ENCODE measurements at regions not wholly inside any gene's neighbourhood (a gene's known extent, or its start where the extent isn't known, plus 50 kb on each side); places are given as distances from the start of the nearest gene placed in this dataset.

GRCh38 chr4:146018247-146018646 lies 79.6 kb upstream of the ZNF827 start:
- 52 to 78% methylated on average over 1 of the region's 1 CpG for WGBS, 2 donors
- DNase-seq (ENCODE audit: low spot score in 2 of 2): no peak
- intact Hi-C loops (cut with DNase I; ENCODE audit: low total_unique reads): no loop called here
- no peak overlapping the region for H3K4me3 ChIP-seq (ENCODE audit: low read depth, poor library complexity, severe bottlenecking)
- TF ChIP-seq CTCF (IDR thresholded peaks at IDR 0.05) (no peak), POLR2A (IDR thresholded peaks at IDR 0.05) (no peak)

GRCh38 chr4:146004730-146005129 lies 66.1 kb upstream of the ZNF827 start:
- intact Hi-C loops (cut with DNase I; ENCODE audit: low total_unique reads): no loop called here
- DNase-seq (ENCODE audit: low spot score in 2 of 2): no peak
- no peak for TF ChIP-seq POLR2A (IDR thresholded peaks at IDR 0.05)
- no peak for TF ChIP-seq CTCF (IDR thresholded peaks at IDR 0.05)
- H3K4me3 ChIP-seq (ENCODE audit: low read depth, poor library complexity, severe bottlenecking): no peak overlapping the region
- WGBS, 2 donors: 79 to 83% methylated on average over 1 of the region's 1 CpG

GRCh38 chr4:145988628-145989027 lies 50.0 kb upstream of the ZNF827 start:
- WGBS, 2 donors: 91 to 93% methylated on average over 2 of the region's 2 CpGs
- no peak overlapping the region for H3K4me3 ChIP-seq (ENCODE audit: low read depth, poor library complexity, severe bottlenecking)
- intact Hi-C loops (cut with DNase I; ENCODE audit: low total_unique reads): no loop called here
- no peak for DNase-seq (ENCODE audit: low spot score in 2 of 2)
- TF ChIP-seq POLR2A (IDR thresholded peaks at IDR 0.05) (no peak), CTCF (IDR thresholded peaks at IDR 0.05) (no peak)
